Testis (tissue), 2 donors: ENCODE measurements at regions not wholly inside any gene's neighbourhood (a gene's known extent, or its start where the extent isn't known, plus 50 kb on each side); places are given as distances from the start of the nearest gene placed in this dataset.

Experiments used
- POLR2A ChIP-seq: fragments of 450-650 bp; IDR thresholded peaks from one replicate; pipeline ENCODE4 v1.6.1; 2017; ENCODE audit warnings: antibody characterized with exemption, mild to moderate bottlenecking, moderate library complexity
- TF ChIP-seq, protein P1 (sequence below), 3 experiments: fragments of 450-650 bp in 2 of 3; fragments of 200-600 bp in 1 of 3; sonication (generic) in 1 of 3; IDR thresholded peaks; one replicate each; pipeline ENCODE4 v1.5.1; 2016 to 2019; ENCODE audit warnings: antibody characterized with exemption in 3 of 3, mild to moderate bottlenecking in 2 of 3, moderate library complexity in 1 of 3

DNA sequence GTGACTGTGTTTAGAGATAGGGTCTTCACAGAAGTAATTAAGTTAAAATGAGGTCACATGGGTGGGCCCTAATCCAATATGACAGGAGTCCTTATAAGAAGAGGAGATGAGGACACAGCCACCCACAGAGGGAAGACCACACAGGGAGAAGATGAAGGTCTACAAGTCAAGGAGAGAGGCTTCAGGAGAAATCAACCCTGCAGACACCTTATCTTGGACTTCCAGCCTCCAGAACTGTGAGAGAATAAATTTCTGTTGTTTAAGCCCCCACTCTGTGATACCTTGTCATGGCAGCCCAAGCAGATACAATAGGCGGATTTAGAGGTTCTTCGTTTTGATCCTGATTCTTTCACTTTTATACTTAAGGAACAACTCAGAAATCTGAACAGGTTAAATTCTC, 63.5 kb upstream of the NEDD9 start:
- TF ChIP-seq POLR2A = no peak
- TF ChIP-seq, protein P1, sequence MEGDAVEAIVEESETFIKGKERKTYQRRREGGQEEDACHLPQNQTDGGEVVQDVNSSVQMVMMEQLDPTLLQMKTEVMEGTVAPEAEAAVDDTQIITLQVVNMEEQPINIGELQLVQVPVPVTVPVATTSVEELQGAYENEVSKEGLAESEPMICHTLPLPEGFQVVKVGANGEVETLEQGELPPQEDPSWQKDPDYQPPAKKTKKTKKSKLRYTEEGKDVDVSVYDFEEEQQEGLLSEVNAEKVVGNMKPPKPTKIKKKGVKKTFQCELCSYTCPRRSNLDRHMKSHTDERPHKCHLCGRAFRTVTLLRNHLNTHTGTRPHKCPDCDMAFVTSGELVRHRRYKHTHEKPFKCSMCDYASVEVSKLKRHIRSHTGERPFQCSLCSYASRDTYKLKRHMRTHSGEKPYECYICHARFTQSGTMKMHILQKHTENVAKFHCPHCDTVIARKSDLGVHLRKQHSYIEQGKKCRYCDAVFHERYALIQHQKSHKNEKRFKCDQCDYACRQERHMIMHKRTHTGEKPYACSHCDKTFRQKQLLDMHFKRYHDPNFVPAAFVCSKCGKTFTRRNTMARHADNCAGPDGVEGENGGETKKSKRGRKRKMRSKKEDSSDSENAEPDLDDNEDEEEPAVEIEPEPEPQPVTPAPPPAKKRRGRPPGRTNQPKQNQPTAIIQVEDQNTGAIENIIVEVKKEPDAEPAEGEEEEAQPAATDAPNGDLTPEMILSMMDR (IDR thresholded peaks at IDR 0.05) = no peak
